ENCODE measurements at regions not wholly inside any gene's neighbourhood (a gene's known extent, or its start where the extent isn't known, plus 50 kb on each side); places are given as distances from the start of the nearest gene placed in this dataset.

DNA sequence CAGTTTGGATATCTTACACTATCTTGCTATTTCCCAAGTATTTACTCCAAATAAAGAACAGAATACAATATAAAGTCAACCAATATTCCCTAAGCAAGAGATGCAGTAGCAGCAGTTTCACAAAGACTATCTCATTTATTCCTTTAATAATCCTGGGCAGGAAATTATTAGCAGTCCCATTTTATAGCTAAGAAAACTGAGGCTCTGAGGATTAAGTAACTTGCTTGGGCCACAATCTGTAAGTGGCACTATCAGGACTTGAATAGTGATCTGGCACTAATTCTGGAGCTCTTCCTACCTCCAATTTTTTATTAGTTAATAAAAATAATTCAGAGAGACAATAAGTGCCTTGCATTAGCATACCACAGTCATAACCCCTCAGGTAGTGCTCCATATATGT is 611.7 kb downstream of the MCTP2 start:
- TF ChIP-seq CTCF (IDR thresholded peaks at IDR 0.05): no peak
- no peak for TF ChIP-seq POLR2A (IDR thresholded peaks at IDR 0.05)
- TF ChIP-seq POLR2AphosphoS5 (IDR thresholded peaks at IDR 0.05): no peak
- no peak for TF ChIP-seq EP300 (IDR thresholded peaks at IDR 0.05)

Data from suprapubic skin (tissue), 4 donors.